ENCODE measurements at regions not wholly inside any gene's neighbourhood (a gene's known extent, or its start where the extent isn't known, plus 50 kb on each side); places are given as distances from the start of the nearest gene placed in this dataset.

GRCh38 chr16:79713609-79714309 lies 113.2 kb upstream of the MAF start:
- Mint-ChIP-seq H3K27ac (ENCODE audit: unreplicated experiment) (no peak overlapping the region), H3K4me1 (ENCODE audit: low read depth, unreplicated experiment) (no peaks in the 10 kb centered on the region), H3K27me3 (ENCODE audit: unreplicated experiment) (no peaks in the 10 kb centered on the region), H3K9me3 (ENCODE audit: unreplicated experiment) (no peaks in the 10 kb centered on the region), H3K36me3 (ENCODE audit: unreplicated experiment) (no peaks in the 10 kb centered on the region), H3K4me3 (ENCODE audit: unreplicated experiment) (no peak overlapping the region)
- TF ChIP-seq CTCF (IDR thresholded peaks at IDR 0.05; ENCODE audit: partially characterized antibody, unreplicated experiment): no peak
- DNase-seq: no peak

GRCh38 chr16:79712276-79712675 lies 111.7 kb upstream of the MAF start:
- H3K27ac Mint-ChIP-seq (ENCODE audit: unreplicated experiment): no peak overlapping the region
- no peaks in the 10 kb centered on the region for H3K4me1 Mint-ChIP-seq (ENCODE audit: low read depth, unreplicated experiment)

GRCh38 chr16:79707876-79708275 lies 107.3 kb upstream of the MAF start:
- H3K27me3 Mint-ChIP-seq (ENCODE audit: unreplicated experiment): no peaks in the 10 kb centered on the region

More at GRCh38 chr16:79712276-79712675, 111.7 kb upstream of the MAF start:
- H3K4me3 Mint-ChIP-seq (ENCODE audit: unreplicated experiment): no peak overlapping the region
- H3K9me3 Mint-ChIP-seq (ENCODE audit: unreplicated experiment): no peaks in the 10 kb centered on the region
- no peak for TF ChIP-seq CTCF (IDR thresholded peaks at IDR 0.05; ENCODE audit: partially characterized antibody, unreplicated experiment)
- no peaks in the 10 kb centered on the region for H3K36me3 Mint-ChIP-seq (ENCODE audit: unreplicated experiment)
- DNase-seq: no peak
- H3K27me3 Mint-ChIP-seq (ENCODE audit: unreplicated experiment): no peaks in the 10 kb centered on the region

GRCh38 chr16:79703066-79703465 lies 102.5 kb upstream of the MAF start:
- Mint-ChIP-seq H3K4me3 (ENCODE audit: unreplicated experiment) (no peak overlapping the region), H3K4me1 (ENCODE audit: low read depth, unreplicated experiment) (no peaks in the 10 kb centered on the region), H3K27me3 (ENCODE audit: unreplicated experiment) (no peaks in the 10 kb centered on the region), H3K27ac (ENCODE audit: unreplicated experiment) (no peak overlapping the region), H3K9me3 (ENCODE audit: unreplicated experiment) (no peaks in the 10 kb centered on the region), H3K36me3 (ENCODE audit: unreplicated experiment) (no peaks in the 10 kb centered on the region)
- TF ChIP-seq CTCF (IDR thresholded peaks at IDR 0.05; ENCODE audit: partially characterized antibody, unreplicated experiment): no peak
- DNase-seq: no peak

More at GRCh38 chr16:79707876-79708275, 107.3 kb upstream of the MAF start:
- Mint-ChIP-seq H3K4me1 (ENCODE audit: low read depth, unreplicated experiment) (no peaks in the 10 kb centered on the region), H3K36me3 (ENCODE audit: unreplicated experiment) (no peaks in the 10 kb centered on the region), H3K4me3 (ENCODE audit: unreplicated experiment) (no peak overlapping the region), H3K9me3 (ENCODE audit: unreplicated experiment) (no peaks in the 10 kb centered on the region), H3K27ac (ENCODE audit: unreplicated experiment) (no peak overlapping the region)
- TF ChIP-seq CTCF (IDR thresholded peaks at IDR 0.05; ENCODE audit: partially characterized antibody, unreplicated experiment): no peak
- no peak for DNase-seq

GRCh38 chr16:79698341-79698753 lies 97.8 kb upstream of the MAF start:
- Mint-ChIP-seq H3K27me3 (ENCODE audit: unreplicated experiment) (no peaks in the 10 kb centered on the region), H3K27ac (ENCODE audit: unreplicated experiment) (no peak overlapping the region), H3K4me3 (ENCODE audit: unreplicated experiment) (no peak overlapping the region), H3K36me3 (ENCODE audit: unreplicated experiment) (no peaks in the 10 kb centered on the region), H3K4me1 (ENCODE audit: low read depth, unreplicated experiment) (no peaks in the 10 kb centered on the region), H3K9me3 (ENCODE audit: unreplicated experiment) (peaks cover 2% of the 10 kb centered on the region)
- TF ChIP-seq CTCF (IDR thresholded peaks at IDR 0.05; ENCODE audit: partially characterized antibody, unreplicated experiment): no peak
- DNase-seq: no peak

Measured in glutamatergic neuron (in vitro differentiated cells).